ENCODE measurements at regions not wholly inside any gene's neighbourhood (a gene's known extent, or its start where the extent isn't known, plus 50 kb on each side); places are given as distances from the start of the nearest gene placed in this dataset.

GRCh38 chr1:14334336-14335176, 263.9 kb upstream of the KAZN start:
- TF ChIP-seq RAD21 (IDR thresholded peaks at IDR 0.05; ENCODE audit: low read depth) = no peak
- no peak for TF ChIP-seq YY1 (IDR thresholded peaks at IDR 0.05; ENCODE audit: low read depth)
- no peak for TF ChIP-seq USF1 (IDR thresholded peaks at IDR 0.05)
- TF ChIP-seq NFIC (IDR thresholded peaks at IDR 0.05) = no peak
- TF ChIP-seq EGR1 (IDR thresholded peaks at IDR 0.05) = no peak
- TF ChIP-seq MAX (IDR thresholded peaks at IDR 0.05) = no peak
- TF ChIP-seq CREB1 (IDR thresholded peaks at IDR 0.05; ENCODE audit: low read depth) = no peak
- TF ChIP-seq FOXM1 (IDR thresholded peaks at IDR 0.05; ENCODE audit: borderline replicate concordance, low read depth) = no peak
- TF ChIP-seq TAF1 (IDR thresholded peaks at IDR 0.05; ENCODE audit: low read depth) = no peak
- TF ChIP-seq EP300 (IDR thresholded peaks at IDR 0.05; ENCODE audit: borderline replicate concordance) = no peak
- no peak for TF ChIP-seq REST (IDR thresholded peaks at IDR 0.05; ENCODE audit: low read depth)
